ENCODE measurements at regions not wholly inside any gene's neighbourhood (a gene's known extent, or its start where the extent isn't known, plus 50 kb on each side); places are given as distances from the start of the nearest gene placed in this dataset.

GRCh38 chr1:221648201-221648600, 93.7 kb downstream of the DUSP10 start:
- TF ChIP-seq EZH2 (IDR thresholded peaks at IDR 0.05; ENCODE audit: low read length, missing control alignments), result no peak
- TF ChIP-seq, protein P1, sequence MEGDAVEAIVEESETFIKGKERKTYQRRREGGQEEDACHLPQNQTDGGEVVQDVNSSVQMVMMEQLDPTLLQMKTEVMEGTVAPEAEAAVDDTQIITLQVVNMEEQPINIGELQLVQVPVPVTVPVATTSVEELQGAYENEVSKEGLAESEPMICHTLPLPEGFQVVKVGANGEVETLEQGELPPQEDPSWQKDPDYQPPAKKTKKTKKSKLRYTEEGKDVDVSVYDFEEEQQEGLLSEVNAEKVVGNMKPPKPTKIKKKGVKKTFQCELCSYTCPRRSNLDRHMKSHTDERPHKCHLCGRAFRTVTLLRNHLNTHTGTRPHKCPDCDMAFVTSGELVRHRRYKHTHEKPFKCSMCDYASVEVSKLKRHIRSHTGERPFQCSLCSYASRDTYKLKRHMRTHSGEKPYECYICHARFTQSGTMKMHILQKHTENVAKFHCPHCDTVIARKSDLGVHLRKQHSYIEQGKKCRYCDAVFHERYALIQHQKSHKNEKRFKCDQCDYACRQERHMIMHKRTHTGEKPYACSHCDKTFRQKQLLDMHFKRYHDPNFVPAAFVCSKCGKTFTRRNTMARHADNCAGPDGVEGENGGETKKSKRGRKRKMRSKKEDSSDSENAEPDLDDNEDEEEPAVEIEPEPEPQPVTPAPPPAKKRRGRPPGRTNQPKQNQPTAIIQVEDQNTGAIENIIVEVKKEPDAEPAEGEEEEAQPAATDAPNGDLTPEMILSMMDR (conservative IDR thresholded peaks at IDR 0.05 in 1 of 2, IDR thresholded peaks at IDR 0.05 in 1 of 2; ENCODE audit: low read depth in 1 of 2, low read length in 2 of 2), result no peak
- Histone ChIP-seq H3K27ac (ENCODE audit: insufficient read depth, low read length) (no peak overlapping the region), H3K4me2 (ENCODE audit: extremely low read depth, insufficient read depth, low read length) (no peak overlapping the region), H3K9ac (ENCODE audit: insufficient read depth, low read length) (no peak overlapping the region), H3K9me3 (ENCODE audit: control insufficient read depth, insufficient read depth, low read depth, low read length) (no peaks in the 10 kb centered on the region), H3K79me2 (ENCODE audit: control insufficient read depth, insufficient read depth, low read length) (no peaks in the 10 kb centered on the region), H3K27me3 (ENCODE audit: control insufficient read depth, insufficient read depth, low read length) (no peaks in the 10 kb centered on the region), H3K4me1 (ENCODE audit: control insufficient read depth, extremely low read depth, insufficient read depth, low read length) (no peaks in the 10 kb centered on the region), H3K36me3 (ENCODE audit: control insufficient read depth, insufficient read depth, low read length) (no peaks in the 10 kb centered on the region), H2AFZ (ENCODE audit: low read length) (no peak overlapping the region), H4K20me1 (ENCODE audit: control insufficient read depth, extremely low read depth, insufficient read depth, low read length) (no peaks in the 10 kb centered on the region), H3K4me3 (replicated peaks in 1 of 4; ENCODE audit: control extremely low read depth in 1 of 4, insufficient read depth in 1 of 4, low read depth in 3 of 4, low read length in 4 of 4) (no peak overlapping the region)
- DNase-seq (ENCODE audit: low read depth in 2 of 2), result peak in 1 of 2 donors; percentile 13
